ENCODE measurements at regions not wholly inside any gene's neighbourhood (a gene's known extent, or its start where the extent isn't known, plus 50 kb on each side); places are given as distances from the start of the nearest gene placed in this dataset.

DNA sequence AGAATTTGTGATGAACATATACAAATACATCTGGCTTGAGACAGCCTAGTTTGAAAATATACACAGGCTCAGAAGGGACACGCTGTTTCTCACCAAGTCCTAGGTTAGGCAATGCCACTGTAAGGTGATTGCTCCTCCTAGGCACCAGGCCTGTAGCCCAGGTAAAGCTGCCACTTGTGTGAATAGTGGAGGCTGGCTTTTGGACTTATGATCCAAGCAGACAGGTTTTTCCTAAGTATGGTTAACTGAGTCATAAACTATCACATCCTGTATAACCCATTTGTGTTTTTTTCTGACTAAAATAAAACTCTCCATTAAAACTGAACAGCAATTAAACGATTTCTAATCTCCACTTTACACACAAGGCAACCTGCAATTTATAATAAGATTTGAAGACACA lies 81.0 kb downstream of the SEMA4F start:
- H3K4me1 Mint-ChIP-seq (ENCODE audit: low read depth): peaks cover 1% of the 10 kb centered on the region
- H3K9me3 Mint-ChIP-seq: peaks cover 11% of the 10 kb centered on the region
- no peak overlapping the region for H3K4me3 Mint-ChIP-seq
- peaks cover 4% of the 10 kb centered on the region for H3K36me3 Mint-ChIP-seq (ENCODE audit: low read depth)
- no peak overlapping the region for H3K27ac Mint-ChIP-seq
- H3K27me3 Mint-ChIP-seq (ENCODE audit: low read depth): peaks cover 18% of the 10 kb centered on the region

- no peak overlapping the region for H3K4me3 Mint-ChIP-seq
- H3K27ac Mint-ChIP-seq: no peak overlapping the region
- H3K27me3 Mint-ChIP-seq (ENCODE audit: low read depth): peaks cover 14% of the 10 kb centered on the region
- peaks cover 11% of the 10 kb centered on the region for H3K9me3 Mint-ChIP-seq
- peaks cover 1% of the 10 kb centered on the region for H3K4me1 Mint-ChIP-seq (ENCODE audit: low read depth)
- peaks cover 4% of the 10 kb centered on the region for H3K36me3 Mint-ChIP-seq (ENCODE audit: low read depth)
These were observed 81.5 kb downstream of the SEMA4F start for GRCh38 chr2:74735564-74735963.

GRCh38 chr2:74736589-74736988 lies 82.5 kb downstream of the SEMA4F start:
- H3K27me3 Mint-ChIP-seq (ENCODE audit: low read depth): peaks cover 6% of the 10 kb centered on the region
- peaks cover 4% of the 10 kb centered on the region for H3K36me3 Mint-ChIP-seq (ENCODE audit: low read depth)
- H3K4me1 Mint-ChIP-seq (ENCODE audit: low read depth): peaks cover 1% of the 10 kb centered on the region
- peaks cover 11% of the 10 kb centered on the region for H3K9me3 Mint-ChIP-seq
- H3K4me3 Mint-ChIP-seq: no peak overlapping the region
- no peak overlapping the region for H3K27ac Mint-ChIP-seq

DNA sequence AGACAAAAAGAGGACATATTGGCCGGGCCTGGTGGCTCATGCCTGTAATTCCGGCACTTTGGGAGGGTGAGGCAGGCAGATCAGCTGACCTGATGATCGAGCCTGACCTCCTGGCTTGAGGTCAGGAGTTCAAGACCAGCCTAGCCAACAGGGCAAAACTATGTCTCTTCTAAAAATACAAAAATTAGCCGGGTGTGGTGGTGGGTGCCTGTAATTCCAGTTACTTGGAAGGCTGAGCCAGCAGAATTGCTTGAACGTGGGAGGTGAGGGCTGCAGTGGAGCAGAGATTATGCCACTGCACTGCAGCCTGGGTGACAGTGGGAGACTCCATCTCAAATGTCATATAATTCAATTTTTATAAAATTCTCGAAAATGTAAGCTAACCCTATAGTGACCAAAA lies 84.5 kb downstream of the SEMA4F start:
- H3K4me3 Mint-ChIP-seq: no peak overlapping the region
- H3K27me3 Mint-ChIP-seq (ENCODE audit: low read depth): peaks cover 9% of the 10 kb centered on the region
- no peak overlapping the region for H3K27ac Mint-ChIP-seq
- peaks cover 11% of the 10 kb centered on the region for H3K9me3 Mint-ChIP-seq
- peaks cover 1% of the 10 kb centered on the region for H3K4me1 Mint-ChIP-seq (ENCODE audit: low read depth)
- H3K36me3 Mint-ChIP-seq (ENCODE audit: low read depth): peaks cover 4% of the 10 kb centered on the region

DNA sequence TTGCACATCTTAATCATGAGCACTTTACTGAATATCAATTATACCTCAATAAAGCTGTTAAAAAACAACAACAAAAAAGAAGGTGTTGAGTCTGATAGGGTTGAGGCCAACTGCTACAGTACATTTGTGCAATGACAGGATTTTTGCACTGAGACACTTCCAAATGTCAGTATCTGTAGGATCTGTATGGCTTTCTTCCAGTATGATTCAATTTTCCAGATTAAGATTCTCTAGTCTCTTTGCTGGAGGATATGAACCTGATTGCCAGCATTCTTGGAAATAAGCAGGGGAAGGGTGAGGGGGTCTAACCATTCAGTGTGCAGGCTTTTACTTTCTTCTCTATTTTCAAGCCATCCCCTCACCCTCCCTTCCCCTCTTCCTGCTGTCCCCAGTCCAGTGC lies 85.1 kb downstream of the SEMA4F start:
- peaks cover 1% of the 10 kb centered on the region for H3K4me1 Mint-ChIP-seq (ENCODE audit: low read depth)
- no peak overlapping the region for H3K4me3 Mint-ChIP-seq
- no peak overlapping the region for H3K27ac Mint-ChIP-seq
- peaks cover 9% of the 10 kb centered on the region for H3K27me3 Mint-ChIP-seq (ENCODE audit: low read depth)
- peaks cover 11% of the 10 kb centered on the region for H3K9me3 Mint-ChIP-seq
- H3K36me3 Mint-ChIP-seq (ENCODE audit: low read depth): peaks cover 4% of the 10 kb centered on the region

DNA sequence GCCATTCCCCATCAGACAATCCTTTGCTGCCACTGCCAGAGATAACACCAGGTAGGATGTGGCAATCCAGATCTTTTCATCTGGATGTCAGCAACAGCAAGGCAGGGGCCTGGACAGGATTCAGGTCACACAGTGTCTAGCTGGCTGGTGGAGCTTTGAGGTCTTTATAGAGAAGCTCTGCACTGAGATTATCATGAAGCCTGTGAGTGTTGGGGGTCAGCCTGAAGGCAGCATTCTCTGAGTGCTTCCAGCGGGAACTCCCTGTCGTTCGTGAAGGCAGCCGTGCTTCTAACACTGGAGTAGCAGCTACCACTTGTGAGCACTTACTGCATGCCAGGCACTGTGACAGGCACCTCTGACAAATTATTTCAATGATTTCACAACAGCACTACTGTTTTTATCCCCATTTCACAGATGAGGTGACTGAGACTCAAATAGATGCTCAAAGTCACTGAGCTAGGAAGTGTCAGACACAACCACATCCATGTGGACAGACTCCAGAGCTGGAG lies 85.7 kb downstream of the SEMA4F start:
- H3K27ac Mint-ChIP-seq: no peak overlapping the region
- H3K4me3 Mint-ChIP-seq: no peak overlapping the region
- H3K4me1 Mint-ChIP-seq (ENCODE audit: low read depth): peaks cover 1% of the 10 kb centered on the region
- H3K27me3 Mint-ChIP-seq (ENCODE audit: low read depth): peaks cover 9% of the 10 kb centered on the region
- peaks cover 11% of the 10 kb centered on the region for H3K9me3 Mint-ChIP-seq
- peaks cover 4% of the 10 kb centered on the region for H3K36me3 Mint-ChIP-seq (ENCODE audit: low read depth)

DNA sequence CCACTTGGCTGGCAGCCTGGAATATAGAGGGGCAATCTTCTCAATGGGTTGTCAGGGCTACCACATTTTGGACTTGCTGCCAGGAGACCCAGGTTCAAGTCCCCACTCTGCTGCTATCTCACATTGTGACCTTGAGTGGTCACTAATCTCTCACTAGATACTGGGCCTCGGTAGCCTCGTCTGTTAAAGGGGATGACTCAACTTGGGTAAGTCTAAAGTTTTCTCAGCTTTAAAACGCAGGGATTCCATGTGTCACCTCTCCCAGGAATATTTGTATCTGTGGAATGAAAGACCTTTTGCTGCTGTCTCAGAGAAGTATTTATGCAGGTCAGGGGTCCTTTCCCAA lies 86.3 kb downstream of the SEMA4F start:
- no peak overlapping the region for H3K27ac Mint-ChIP-seq
- peaks cover 9% of the 10 kb centered on the region for H3K27me3 Mint-ChIP-seq (ENCODE audit: low read depth)

GRCh38 chr2:74740741-74741431 lies 86.8 kb downstream of the SEMA4F start:
- Mint-ChIP-seq H3K4me3 (no peak overlapping the region), H3K9me3 (peaks cover 11% of the 10 kb centered on the region), H3K36me3 (ENCODE audit: low read depth) (peaks cover 4% of the 10 kb centered on the region)

More for the DNA sequence above, 86.3 kb downstream of the SEMA4F start:
- Mint-ChIP-seq H3K9me3 (peaks cover 11% of the 10 kb centered on the region), H3K4me3 (no peak overlapping the region), H3K4me1 (ENCODE audit: low read depth) (no peaks in the 10 kb centered on the region), H3K36me3 (ENCODE audit: low read depth) (peaks cover 4% of the 10 kb centered on the region)

DNA sequence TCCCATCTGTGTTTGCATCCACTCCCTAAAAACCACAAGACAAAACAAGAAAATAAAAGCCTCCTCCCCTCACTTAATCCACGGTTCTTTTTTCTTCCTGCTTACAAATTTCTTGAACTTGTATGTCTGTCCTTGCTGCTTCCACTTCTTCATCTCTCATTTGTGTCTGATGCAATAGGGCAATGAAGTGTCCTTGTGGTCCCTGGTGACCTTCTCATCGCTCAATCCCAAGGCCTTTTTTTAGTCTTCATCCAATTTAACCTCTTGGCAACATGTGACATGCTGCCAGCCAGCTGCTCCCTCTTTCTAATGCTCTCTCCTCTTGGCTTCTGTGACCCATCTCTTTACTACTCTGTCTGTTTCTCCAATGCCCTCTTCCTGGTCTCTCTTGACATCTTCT lies 87.6 kb downstream of the SEMA4F start:
- Mint-ChIP-seq H3K36me3 (ENCODE audit: low read depth) (peaks cover 4% of the 10 kb centered on the region), H3K4me3 (no peak overlapping the region), H3K4me1 (ENCODE audit: low read depth) (no peaks in the 10 kb centered on the region), H3K27me3 (ENCODE audit: low read depth) (peaks cover 9% of the 10 kb centered on the region), H3K27ac (no peak overlapping the region), H3K9me3 (peaks cover 6% of the 10 kb centered on the region)

More at GRCh38 chr2:74740741-74741431, 86.8 kb downstream of the SEMA4F start:
- peaks cover 9% of the 10 kb centered on the region for H3K27me3 Mint-ChIP-seq (ENCODE audit: low read depth)
- no peaks in the 10 kb centered on the region for H3K4me1 Mint-ChIP-seq (ENCODE audit: low read depth)
- H3K27ac Mint-ChIP-seq: no peak overlapping the region

DNA sequence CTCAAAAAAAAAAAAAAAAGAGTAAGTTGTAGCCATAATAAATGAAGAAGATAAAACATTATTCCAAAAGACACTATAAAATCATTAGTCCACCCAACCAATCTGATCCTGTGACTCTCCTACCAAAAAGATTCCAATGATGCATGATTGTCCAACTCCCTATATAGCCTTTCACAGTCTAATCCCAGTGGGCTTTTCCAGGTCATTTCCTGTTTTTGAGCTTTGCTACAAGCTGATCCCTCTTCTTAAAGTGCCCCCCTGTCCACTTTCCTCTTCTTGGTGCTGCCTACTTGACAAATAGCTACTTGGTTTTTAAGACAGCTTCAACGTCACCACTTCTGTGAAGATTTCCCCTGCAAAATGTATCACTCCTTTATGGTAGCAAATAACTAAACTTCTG lies 88.4 kb downstream of the SEMA4F start:
- Mint-ChIP-seq H3K27me3 (ENCODE audit: low read depth) (peaks cover 5% of the 10 kb centered on the region), H3K36me3 (ENCODE audit: low read depth) (no peaks in the 10 kb centered on the region), H3K4me1 (ENCODE audit: low read depth) (no peaks in the 10 kb centered on the region), H3K27ac (no peak overlapping the region), H3K4me3 (no peak overlapping the region), H3K9me3 (no peaks in the 10 kb centered on the region)

GRCh38 chr2:74743039-74743438 lies 89.0 kb downstream of the SEMA4F start:
- no peaks in the 10 kb centered on the region for H3K36me3 Mint-ChIP-seq (ENCODE audit: low read depth)
- no peak overlapping the region for H3K27ac Mint-ChIP-seq
- H3K4me3 Mint-ChIP-seq: no peak overlapping the region
- no peaks in the 10 kb centered on the region for H3K9me3 Mint-ChIP-seq
- peaks cover 4% of the 10 kb centered on the region for H3K27me3 Mint-ChIP-seq (ENCODE audit: low read depth)
- no peaks in the 10 kb centered on the region for H3K4me1 Mint-ChIP-seq (ENCODE audit: low read depth)

DNA sequence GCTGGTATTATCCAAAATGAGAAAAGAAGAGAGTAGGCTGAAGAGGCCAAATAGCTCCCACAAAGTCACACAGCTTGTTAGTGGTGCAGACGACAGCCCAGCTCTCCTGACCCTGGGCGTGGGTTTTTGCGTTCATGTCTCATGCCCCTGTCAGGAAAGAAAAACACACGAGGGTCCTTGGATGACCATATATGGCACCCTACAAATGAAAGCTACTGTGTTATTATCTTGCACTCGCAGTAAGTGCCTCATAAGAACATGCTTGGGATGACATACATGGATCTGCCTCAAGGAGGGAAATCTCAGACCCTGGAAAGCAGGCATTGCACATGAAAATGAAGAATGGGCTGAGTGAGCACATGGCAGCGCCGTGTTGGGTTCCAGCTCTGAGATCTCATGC lies 89.7 kb downstream of the SEMA4F start:
- H3K4me1 Mint-ChIP-seq (ENCODE audit: low read depth): no peaks in the 10 kb centered on the region
- peaks cover 4% of the 10 kb centered on the region for H3K27me3 Mint-ChIP-seq (ENCODE audit: low read depth)
- no peak overlapping the region for H3K4me3 Mint-ChIP-seq
- no peaks in the 10 kb centered on the region for H3K36me3 Mint-ChIP-seq (ENCODE audit: low read depth)
- no peak overlapping the region for H3K27ac Mint-ChIP-seq
- H3K9me3 Mint-ChIP-seq: no peaks in the 10 kb centered on the region

GRCh38 chr2:74744731-74745515 lies 89.0 kb upstream of the HK2 start:
- peaks cover 6% of the 10 kb centered on the region for H3K27me3 Mint-ChIP-seq (ENCODE audit: low read depth)
- no peak overlapping the region for H3K27ac Mint-ChIP-seq
- H3K4me3 Mint-ChIP-seq: no peak overlapping the region
- no peaks in the 10 kb centered on the region for H3K9me3 Mint-ChIP-seq
- H3K4me1 Mint-ChIP-seq (ENCODE audit: low read depth): no peaks in the 10 kb centered on the region
- H3K36me3 Mint-ChIP-seq (ENCODE audit: low read depth): no peaks in the 10 kb centered on the region

DNA sequence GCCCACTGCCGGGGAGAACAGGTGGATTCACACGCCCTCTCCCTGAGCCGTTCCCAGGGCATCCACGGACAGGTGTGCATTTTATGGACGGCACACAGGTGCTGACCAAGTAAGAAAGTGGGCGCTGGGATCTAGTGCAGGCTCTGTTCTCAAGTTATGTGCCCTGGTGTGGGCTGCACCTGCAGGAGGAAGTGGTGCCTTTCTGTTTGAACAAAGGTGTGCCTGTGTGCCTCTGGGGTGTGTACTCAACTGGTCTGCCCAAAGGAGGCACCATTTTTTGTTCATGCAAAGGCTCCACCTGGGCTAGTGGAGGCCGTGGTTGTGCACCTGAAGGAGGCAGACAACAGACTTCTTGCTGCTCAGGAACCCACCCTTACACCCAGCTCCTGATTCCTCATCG lies 88.2 kb upstream of the HK2 start:
- no peaks in the 10 kb centered on the region for H3K36me3 Mint-ChIP-seq (ENCODE audit: low read depth)
- no peak overlapping the region for H3K27ac Mint-ChIP-seq
- H3K4me3 Mint-ChIP-seq: no peak overlapping the region
- H3K27me3 Mint-ChIP-seq (ENCODE audit: low read depth): peaks cover 9% of the 10 kb centered on the region
- no peaks in the 10 kb centered on the region for H3K9me3 Mint-ChIP-seq
- no peaks in the 10 kb centered on the region for H3K4me1 Mint-ChIP-seq (ENCODE audit: low read depth)

GRCh38 chr2:74746480-74746879 lies 87.4 kb upstream of the HK2 start:
- no peaks in the 10 kb centered on the region for H3K4me1 Mint-ChIP-seq (ENCODE audit: low read depth)
- no peak overlapping the region for H3K4me3 Mint-ChIP-seq
- peaks cover 9% of the 10 kb centered on the region for H3K27me3 Mint-ChIP-seq (ENCODE audit: low read depth)
- no peaks in the 10 kb centered on the region for H3K9me3 Mint-ChIP-seq
- no peaks in the 10 kb centered on the region for H3K36me3 Mint-ChIP-seq (ENCODE audit: low read depth)
- H3K27ac Mint-ChIP-seq: no peak overlapping the region
